ENCODE measurements at regions not wholly inside any gene's neighbourhood (a gene's known extent, or its start where the extent isn't known, plus 50 kb on each side); places are given as distances from the start of the nearest gene placed in this dataset.

- Histone ChIP-seq H3K27me3 (ENCODE audit: control insufficient read depth, insufficient read depth, low read length) (no peaks in the 10 kb centered on the region), H3K27ac (ENCODE audit: low read length) (no peak overlapping the region), H3K4me3 (ENCODE audit: low read depth in 2 of 2, low read length in 2 of 2) (no peak overlapping the region), H3K9me3 (ENCODE audit: control insufficient read depth, insufficient read depth, low read depth, low read length) (no peaks in the 10 kb centered on the region), H3K4me1 (ENCODE audit: control insufficient read depth, insufficient read depth, low read length) (no peaks in the 10 kb centered on the region), H3K36me3 (ENCODE audit: control insufficient read depth, insufficient read depth, low read length) (no peaks in the 10 kb centered on the region)
- ChIA-PET CTCF (no interaction called here), POLR2A (no interaction called here)
- in situ Hi-C loops (cut with HindIII; ENCODE audit: low pct_unique_long_range_greater_than_20kb, low sequenced_read_pairs) (no loop called here), intact Hi-C loops (cut with micrococcal nuclease; ENCODE audit: unreplicated experiment) (no loop called here)
- TF ChIP-seq TCF7L2 (IDR thresholded peaks at IDR 0.05; ENCODE audit: low read depth, low read length) (no peak), REST (IDR thresholded peaks at IDR 0.05; ENCODE audit: insufficient read depth in 1 of 2, low read depth in 2 of 2, low read length in 1 of 2) (no peak), CTCF (IDR thresholded peaks at IDR 0.05) (no peak), POLR2AphosphoS5 (IDR thresholded peaks at IDR 0.05; ENCODE audit: low read depth, low read length) (no peak), SIN3A (IDR thresholded peaks at IDR 0.05; ENCODE audit: borderline replicate concordance, insufficient read depth, low read depth, low read length) (no peak)
- DNase-seq (ENCODE audit: low read depth, low spot score) (no peak), ATAC-seq (no peak)
- no TSS peak for BruUV-seq (replicated peaks)
These were observed 89.7 kb downstream of the PSMG1 start for GRCh38 chr21:39093526-39093925.

GRCh38 chr21:39088831-39089380 lies 94.3 kb downstream of the PSMG1 start:
- ATAC-seq (no peak; the same call in 1 of the 2 replicates), DNase-seq (ENCODE audit: low read depth, low spot score) (no peak)
- BruUV-seq (replicated peaks) = no TSS peak
- POLR2A ChIA-PET = no interaction called here
- Histone ChIP-seq H3K36me3 (ENCODE audit: control insufficient read depth, insufficient read depth, low read length) (no peaks in the 10 kb centered on the region), H3K4me1 (ENCODE audit: control insufficient read depth, insufficient read depth, low read length) (no peaks in the 10 kb centered on the region), H3K9me3 (ENCODE audit: control insufficient read depth, insufficient read depth, low read depth, low read length) (no peaks in the 10 kb centered on the region), H3K4me3 (ENCODE audit: low read depth in 2 of 2, low read length in 2 of 2) (no peak overlapping the region), H3K27ac (ENCODE audit: low read length) (no peak overlapping the region), H3K27me3 (ENCODE audit: control insufficient read depth, insufficient read depth, low read length) (no peaks in the 10 kb centered on the region)
- intact Hi-C loops (cut with micrococcal nuclease; ENCODE audit: unreplicated experiment) (no loop called here), in situ Hi-C loops (cut with HindIII; ENCODE audit: low pct_unique_long_range_greater_than_20kb, low sequenced_read_pairs) (no loop called here)
- TF ChIP-seq CTCF (IDR thresholded peaks at IDR 0.05) (no peak; the same call in 1 of the 2 replicates), POLR2AphosphoS5 (IDR thresholded peaks at IDR 0.05; ENCODE audit: low read depth, low read length) (no peak), SIN3A (IDR thresholded peaks at IDR 0.05; ENCODE audit: borderline replicate concordance, insufficient read depth, low read depth, low read length) (no peak)
- CTCF ChIA-PET = no interaction called here
